ENCODE measurements at regions not wholly inside any gene's neighbourhood (a gene's known extent, or its start where the extent isn't known, plus 50 kb on each side); places are given as distances from the start of the nearest gene placed in this dataset.

GRCh38 chr1:96207936-96208335 is 513.6 kb upstream of the PTBP2 start:
- ATAC-seq (ENCODE audit: poor library complexity) (no peak), DNase-seq (no peak)
- ChIA-PET POLR2A (no interaction called here), CTCF (no interaction called here)
- Mint-ChIP-seq H3K27me3 (no peaks in the 10 kb centered on the region), H3K4me1 (ENCODE audit: low read depth) (no peaks in the 10 kb centered on the region), H3K9me3 (peaks cover 2% of the 10 kb centered on the region), H3K4me3 (no peak overlapping the region), H3K27ac (no peak overlapping the region), H3K36me3 (ENCODE audit: low read depth) (no peaks in the 10 kb centered on the region)
- Histone ChIP-seq H3K27ac (ENCODE audit: low read depth in 1 of 2, low read length in 2 of 2) (no peak overlapping the region), H3K36me3 (ENCODE audit: insufficient read depth, low read length) (no peaks in the 10 kb centered on the region), H3K4me1 (ENCODE audit: insufficient read depth, low read length) (no peaks in the 10 kb centered on the region), H3K9me3 (ENCODE audit: control insufficient read depth in 1 of 2, insufficient read depth in 1 of 2, low read length in 2 of 2) (no peaks in the 10 kb centered on the region), H3K27me3 (ENCODE audit: control insufficient read depth in 1 of 2, insufficient read depth in 2 of 2, low read length in 2 of 2) (no peaks in the 10 kb centered on the region), H3K4me3 (ENCODE audit: low read length) (no peak overlapping the region)
- TF ChIP-seq, protein P1, sequence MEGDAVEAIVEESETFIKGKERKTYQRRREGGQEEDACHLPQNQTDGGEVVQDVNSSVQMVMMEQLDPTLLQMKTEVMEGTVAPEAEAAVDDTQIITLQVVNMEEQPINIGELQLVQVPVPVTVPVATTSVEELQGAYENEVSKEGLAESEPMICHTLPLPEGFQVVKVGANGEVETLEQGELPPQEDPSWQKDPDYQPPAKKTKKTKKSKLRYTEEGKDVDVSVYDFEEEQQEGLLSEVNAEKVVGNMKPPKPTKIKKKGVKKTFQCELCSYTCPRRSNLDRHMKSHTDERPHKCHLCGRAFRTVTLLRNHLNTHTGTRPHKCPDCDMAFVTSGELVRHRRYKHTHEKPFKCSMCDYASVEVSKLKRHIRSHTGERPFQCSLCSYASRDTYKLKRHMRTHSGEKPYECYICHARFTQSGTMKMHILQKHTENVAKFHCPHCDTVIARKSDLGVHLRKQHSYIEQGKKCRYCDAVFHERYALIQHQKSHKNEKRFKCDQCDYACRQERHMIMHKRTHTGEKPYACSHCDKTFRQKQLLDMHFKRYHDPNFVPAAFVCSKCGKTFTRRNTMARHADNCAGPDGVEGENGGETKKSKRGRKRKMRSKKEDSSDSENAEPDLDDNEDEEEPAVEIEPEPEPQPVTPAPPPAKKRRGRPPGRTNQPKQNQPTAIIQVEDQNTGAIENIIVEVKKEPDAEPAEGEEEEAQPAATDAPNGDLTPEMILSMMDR (IDR thresholded peaks at IDR 0.05): no peak
- intact Hi-C loops (cut with DNase I, micrococcal nuclease): no loop called here

- CTCF ChIA-PET: no interaction called here
- Histone ChIP-seq H3K36me3 (ENCODE audit: insufficient read depth, low read length) (no peaks in the 10 kb centered on the region), H3K4me3 (ENCODE audit: low read length) (no peak overlapping the region), H3K27me3 (ENCODE audit: control insufficient read depth in 1 of 2, insufficient read depth in 2 of 2, low read length in 2 of 2) (no peaks in the 10 kb centered on the region), H3K27ac (ENCODE audit: low read depth in 1 of 2, low read length in 2 of 2) (no peak overlapping the region), H3K9me3 (ENCODE audit: control insufficient read depth in 1 of 2, insufficient read depth in 1 of 2, low read length in 2 of 2) (no peaks in the 10 kb centered on the region), H3K4me1 (ENCODE audit: insufficient read depth, low read length) (no peaks in the 10 kb centered on the region)
- TF ChIP-seq, protein P1 (IDR thresholded peaks at IDR 0.05): no peak
- intact Hi-C loops (cut with DNase I, micrococcal nuclease): no loop called here
- no peak overlapping the region for H3K4me3 Mint-ChIP-seq
- no peak for ATAC-seq (ENCODE audit: poor library complexity)
- H3K4me1 Mint-ChIP-seq (ENCODE audit: low read depth): no peaks in the 10 kb centered on the region
- H3K9me3 Mint-ChIP-seq: peaks cover 2% of the 10 kb centered on the region
- H3K27me3 Mint-ChIP-seq: no peaks in the 10 kb centered on the region
- no peak overlapping the region for H3K27ac Mint-ChIP-seq
- H3K36me3 Mint-ChIP-seq (ENCODE audit: low read depth): no peaks in the 10 kb centered on the region
- DNase-seq: no peak
- POLR2A ChIA-PET: no interaction called here
These were observed 513.2 kb upstream of the PTBP2 start for GRCh38 chr1:96208428-96208827.

- H3K27ac Mint-ChIP-seq: no peak overlapping the region
- H3K36me3 ChIP-seq (ENCODE audit: insufficient read depth, low read length): no peaks in the 10 kb centered on the region
- H3K4me1 ChIP-seq (ENCODE audit: insufficient read depth, low read length): no peaks in the 10 kb centered on the region
- TF ChIP-seq, protein P1 (IDR thresholded peaks at IDR 0.05): no peak
- no peak overlapping the region for H3K4me3 ChIP-seq (ENCODE audit: low read length)
- H3K4me1 Mint-ChIP-seq (ENCODE audit: low read depth): no peaks in the 10 kb centered on the region
- ChIA-PET POLR2A (no interaction called here), CTCF (no interaction called here)
- no peaks in the 10 kb centered on the region for H3K9me3 ChIP-seq (ENCODE audit: control insufficient read depth in 1 of 2, insufficient read depth in 1 of 2, low read length in 2 of 2)
- DNase-seq: no peak
- no peaks in the 10 kb centered on the region for H3K27me3 Mint-ChIP-seq
- no peak overlapping the region for H3K27ac ChIP-seq (ENCODE audit: low read depth in 1 of 2, low read length in 2 of 2)
- no peaks in the 10 kb centered on the region for H3K36me3 Mint-ChIP-seq (ENCODE audit: low read depth)
- intact Hi-C loops (cut with DNase I, micrococcal nuclease): no loop called here
- no peaks in the 10 kb centered on the region for H3K27me3 ChIP-seq (ENCODE audit: control insufficient read depth in 1 of 2, insufficient read depth in 2 of 2, low read length in 2 of 2)
- no peaks in the 10 kb centered on the region for H3K9me3 Mint-ChIP-seq
- H3K4me3 Mint-ChIP-seq: no peak overlapping the region
- no peak for ATAC-seq (ENCODE audit: poor library complexity)
These were observed 511.5 kb upstream of the PTBP2 start for GRCh38 chr1:96210054-96210453.
